GM13977 (cell line): ENCODE measurements at regions not wholly inside any gene's neighbourhood (a gene's known extent, or its start where the extent isn't known, plus 50 kb on each side); places are given as distances from the start of the nearest gene placed in this dataset.
"Not testable (repeated sequence)": the region's sequence is repeated elsewhere in the genome, so short reads cannot be mapped to it uniquely, and the experiment has no call there.

Experiments used
- DNase-seq: peaks from one replicate; pipeline ENCODE4 v3.0.0; 2012; ENCODE audit warnings: low spot score
- in situ Hi-C: fragments of 300-500 bp; cut with MboI; formaldehyde crosslinking; loops from one replicate; pipeline ENCODE4 v1.12.0; 2022; ENCODE audit warnings: low sequenced_read_pairs, low pct_unique_long_range_greater_than_20kb, mixed read lengths, inconsistent platforms; ENCODE audit not compliant: unreplicated experiment
- TF ChIP-seq, protein P1 (sequence below): IDR thresholded peaks from 2 replicates; pipeline ENCODE4 v1.5.1; 2012; ENCODE audit warnings: mild to moderate bottlenecking, control low read depth; ENCODE audit not compliant: insufficient read depth; ENCODE audit errors: extremely low read depth, missing control alignments

DNA sequence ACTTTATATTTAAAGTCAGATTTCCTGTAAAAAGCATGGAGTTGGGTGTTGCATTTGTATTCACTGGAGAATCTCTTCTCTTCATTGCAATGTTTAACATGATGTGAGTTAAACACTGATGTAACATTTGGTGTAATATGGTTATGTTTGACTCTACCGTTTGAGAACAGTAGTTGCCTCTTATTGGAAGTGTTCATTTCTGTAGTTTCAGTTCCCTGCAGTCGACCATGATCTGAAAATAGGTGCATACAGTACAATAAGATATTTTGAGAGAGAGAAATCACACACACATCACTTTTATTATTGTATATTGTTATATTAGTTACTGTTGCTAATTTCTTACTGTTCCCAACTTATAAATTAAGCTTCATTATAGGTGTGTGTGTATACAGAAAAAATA lies 105.2 kb upstream of the SPACA7 start:
- no peak for DNase-seq
- in situ Hi-C loops, result no loop called here
- TF ChIP-seq, protein P1, sequence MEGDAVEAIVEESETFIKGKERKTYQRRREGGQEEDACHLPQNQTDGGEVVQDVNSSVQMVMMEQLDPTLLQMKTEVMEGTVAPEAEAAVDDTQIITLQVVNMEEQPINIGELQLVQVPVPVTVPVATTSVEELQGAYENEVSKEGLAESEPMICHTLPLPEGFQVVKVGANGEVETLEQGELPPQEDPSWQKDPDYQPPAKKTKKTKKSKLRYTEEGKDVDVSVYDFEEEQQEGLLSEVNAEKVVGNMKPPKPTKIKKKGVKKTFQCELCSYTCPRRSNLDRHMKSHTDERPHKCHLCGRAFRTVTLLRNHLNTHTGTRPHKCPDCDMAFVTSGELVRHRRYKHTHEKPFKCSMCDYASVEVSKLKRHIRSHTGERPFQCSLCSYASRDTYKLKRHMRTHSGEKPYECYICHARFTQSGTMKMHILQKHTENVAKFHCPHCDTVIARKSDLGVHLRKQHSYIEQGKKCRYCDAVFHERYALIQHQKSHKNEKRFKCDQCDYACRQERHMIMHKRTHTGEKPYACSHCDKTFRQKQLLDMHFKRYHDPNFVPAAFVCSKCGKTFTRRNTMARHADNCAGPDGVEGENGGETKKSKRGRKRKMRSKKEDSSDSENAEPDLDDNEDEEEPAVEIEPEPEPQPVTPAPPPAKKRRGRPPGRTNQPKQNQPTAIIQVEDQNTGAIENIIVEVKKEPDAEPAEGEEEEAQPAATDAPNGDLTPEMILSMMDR, result no peak

DNA sequence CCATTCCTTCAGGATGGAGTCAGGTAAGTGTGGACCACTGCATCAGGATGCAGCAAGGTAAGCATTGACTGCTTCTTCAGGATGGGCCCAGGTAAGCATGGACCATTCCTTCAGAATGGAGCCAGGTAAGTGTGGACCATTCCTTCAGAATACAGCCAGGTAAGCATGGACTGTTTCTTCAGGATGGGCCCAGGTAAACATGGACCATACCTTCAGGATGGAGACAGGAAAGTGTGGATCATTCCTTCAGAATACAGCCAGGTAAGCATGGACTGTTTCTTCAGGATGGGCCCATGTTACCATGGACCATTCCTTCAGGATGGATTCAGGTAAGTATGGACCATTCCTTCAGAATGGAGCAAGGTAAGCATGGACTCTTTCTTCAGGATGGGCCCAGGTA lies 89.4 kb upstream of the SPACA7 start:
- DNase-seq, result not testable (repeated sequence)

DNA sequence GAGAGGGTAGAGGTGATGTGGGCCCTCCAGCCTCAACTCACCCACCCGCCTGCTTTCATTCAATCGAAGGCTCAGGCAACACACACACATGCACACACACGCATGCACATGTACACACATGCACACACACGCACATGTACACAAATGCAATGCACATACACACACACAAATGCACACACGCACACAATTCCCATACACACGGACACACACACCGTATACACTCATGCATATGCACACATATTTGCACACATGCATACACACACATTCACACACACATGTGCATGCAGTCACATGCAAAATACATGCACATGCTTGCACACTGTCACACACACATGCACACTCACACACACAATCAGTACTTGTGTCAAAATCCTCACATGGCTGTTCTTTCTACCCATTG lies 55.9 kb upstream of the SPACA7 start:
- TF ChIP-seq, protein P1, result no peak
- no peak for DNase-seq
- in situ Hi-C loops, result no loop called here

More for the DNA sequence above, 89.4 kb upstream of the SPACA7 start:
- in situ Hi-C loops, result not testable (repeated sequence)

DNA sequence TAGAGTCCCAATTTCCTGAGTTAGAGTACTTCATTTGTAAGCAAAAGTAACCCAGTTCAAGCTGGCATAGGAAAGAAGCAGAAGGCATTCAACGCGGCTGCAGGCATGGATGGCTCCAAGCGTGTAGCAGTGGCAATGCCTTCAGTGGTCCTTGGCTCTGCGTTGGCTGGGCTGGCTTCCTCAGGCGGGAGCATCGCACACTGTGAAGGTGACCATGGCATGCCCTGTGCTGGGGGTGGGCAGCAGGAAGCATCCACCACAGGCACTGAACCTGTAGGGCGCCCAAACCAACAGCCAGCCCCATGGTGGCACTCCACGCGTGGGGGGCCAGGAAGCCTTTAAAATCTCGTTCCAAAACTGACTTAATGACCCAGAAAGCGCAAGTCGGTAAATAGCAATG lies 53.6 kb upstream of the SPACA7 start:
- DNase-seq, result no peak
- in situ Hi-C loops, result no loop called here
- TF ChIP-seq, protein P1, result no peak

DNA sequence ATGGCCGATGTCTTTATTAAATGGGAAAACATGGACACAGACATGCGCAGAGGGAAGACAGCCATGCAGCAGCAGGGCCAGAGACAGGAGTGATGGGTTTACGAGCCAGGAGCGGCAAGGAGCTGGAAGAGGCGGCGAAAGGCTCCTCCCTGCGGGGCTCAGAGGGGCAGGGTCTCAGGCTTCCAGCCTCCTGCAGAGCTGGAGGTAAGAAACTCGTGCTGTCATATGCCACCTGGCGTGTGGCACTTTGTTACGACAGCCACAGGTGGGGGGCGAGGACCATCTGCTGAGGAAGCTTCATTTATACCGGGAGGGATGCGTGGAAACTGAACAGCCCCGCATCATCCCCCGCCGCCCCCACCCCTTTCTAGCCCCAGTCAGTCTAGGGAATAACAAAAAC lies 52.0 kb upstream of the SPACA7 start:
- in situ Hi-C loops, result no loop called here
- no peak for DNase-seq
- TF ChIP-seq, protein P1, result no peak

DNA sequence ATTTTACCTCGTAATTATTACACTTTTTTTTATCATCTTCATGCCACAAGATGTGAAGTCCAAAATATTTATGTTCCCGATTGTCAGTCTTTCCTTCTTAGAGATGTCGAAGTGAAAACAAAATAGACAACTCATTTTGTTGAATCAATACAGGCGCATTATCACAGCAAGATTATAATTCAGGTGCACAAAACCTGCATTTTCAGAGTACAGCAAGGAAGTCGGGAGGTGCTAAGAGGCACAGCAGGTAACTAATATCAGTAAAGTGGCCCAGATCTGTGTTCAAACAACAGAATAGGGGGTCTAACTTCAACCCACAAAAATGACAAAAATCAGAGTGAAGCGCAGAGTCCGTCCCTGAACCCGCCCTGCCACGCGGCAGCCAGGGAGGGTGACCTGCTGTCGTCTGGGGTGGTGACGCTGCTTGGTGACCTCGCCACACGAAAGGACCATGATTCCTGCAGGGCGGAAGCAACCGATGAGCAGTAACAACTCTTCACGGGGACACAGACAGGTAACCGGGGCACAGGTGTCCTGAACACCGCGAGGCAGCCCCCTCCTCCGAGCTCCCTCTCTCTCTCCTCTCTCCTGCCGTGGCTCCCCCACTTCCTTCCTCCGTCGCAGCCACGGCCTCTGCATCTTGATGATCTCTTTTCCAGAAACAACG lies 50.9 kb upstream of the SPACA7 start:
- in situ Hi-C loops, result no loop called here
- DNase-seq, result no peak
- TF ChIP-seq, protein P1, result no peak

DNA sequence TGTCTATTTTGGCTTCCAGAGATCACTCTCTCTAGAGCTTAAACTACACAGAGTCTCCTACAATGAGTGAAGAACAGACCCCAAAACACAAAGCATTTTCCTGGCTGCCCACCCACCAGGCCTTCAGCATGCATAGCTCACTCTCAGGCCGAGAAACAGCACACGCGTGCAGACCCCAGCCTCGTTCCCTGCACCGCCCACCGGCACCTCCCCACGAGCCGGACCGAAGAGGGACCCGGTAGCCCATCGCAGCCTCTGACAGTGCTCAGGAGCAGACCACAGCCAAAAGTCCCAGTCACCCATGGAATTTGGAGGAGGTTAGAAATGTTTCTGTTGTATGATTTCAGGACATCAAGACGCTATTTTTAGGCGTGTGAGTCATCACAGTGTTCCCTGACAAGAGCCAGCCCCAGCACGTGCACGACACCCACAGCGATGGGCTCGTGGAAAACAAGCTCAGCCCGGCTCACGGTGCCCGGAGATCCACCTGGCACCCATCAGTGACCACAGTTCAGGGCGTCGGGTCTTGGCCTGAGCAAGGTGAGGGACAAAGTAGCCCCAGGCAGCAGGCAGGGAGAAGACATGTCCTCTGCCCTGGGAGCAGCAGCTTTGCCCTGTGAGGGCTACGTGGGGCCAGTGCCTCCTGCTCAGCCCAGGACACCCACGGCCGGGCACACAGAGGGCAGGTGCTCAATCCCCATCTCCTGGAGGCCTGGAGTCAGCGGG lies 50.1 kb upstream of the SPACA7 start:
- TF ChIP-seq, protein P1, result no peak
- in situ Hi-C loops, result no loop called here
- no peak for DNase-seq
